HG02981 (cell line): ENCODE measurements at regions not wholly inside any gene's neighbourhood (a gene's known extent, or its start where the extent isn't known, plus 50 kb on each side); places are given as distances from the start of the nearest gene placed in this dataset.

Source experiments
- ATAC-seq: cut with Tn5 transposase; IDR thresholded peaks from one replicate; pipeline ENCODE4 v1.9.1; 2021; ENCODE audit warnings: mild to moderate bottlenecking, moderate library complexity; ENCODE audit not compliant: unreplicated experiment

GRCh38 chr2:63658176-63658968 lies 69.6 kb downstream of the MDH1 start:
- ATAC-seq, result no peak

- ATAC-seq, result no peak
These were observed 71.3 kb downstream of the MDH1 start for GRCh38 chr2:63660060-63660459.

- ATAC-seq, result no peak
These were observed 72.3 kb downstream of the MDH1 start for GRCh38 chr2:63661076-63661475.

GRCh38 chr2:63662028-63662804 lies 73.5 kb downstream of the MDH1 start:
- no peak for ATAC-seq

- no peak for ATAC-seq
These were observed 74.5 kb downstream of the MDH1 start for GRCh38 chr2:63663013-63663864.

GRCh38 chr2:63665091-63665490 lies 76.3 kb downstream of the MDH1 start:
- ATAC-seq, result no peak

- ATAC-seq, result no peak
These were observed 77.2 kb downstream of the MDH1 start for GRCh38 chr2:63665846-63666475.

- ATAC-seq, result no peak
These were observed 78.5 kb downstream of the MDH1 start for GRCh38 chr2:63667132-63667700.

- ATAC-seq, result no peak
These were observed 79.2 kb downstream of the MDH1 start for GRCh38 chr2:63668000-63668399.

- ATAC-seq, result no peak
These were observed 79.7 kb downstream of the MDH1 start for GRCh38 chr2:63668466-63668865.

GRCh38 chr2:63669596-63669995 lies 80.8 kb downstream of the MDH1 start:
- ATAC-seq, result no peak

GRCh38 chr2:63673865-63674533 lies 85.2 kb downstream of the MDH1 start:
- ATAC-seq, result no peak

- no peak for ATAC-seq
These were observed 86.3 kb downstream of the MDH1 start for GRCh38 chr2:63675026-63675425.

GRCh38 chr2:63676135-63676534 lies 87.4 kb downstream of the MDH1 start:
- ATAC-seq, result no peak

GRCh38 chr2:63678085-63678484 lies 89.3 kb downstream of the MDH1 start:
- ATAC-seq, result no peak

- ATAC-seq, result no peak
These were observed 89.8 kb downstream of the MDH1 start for GRCh38 chr2:63678551-63678950.

GRCh38 chr2:63679252-63679855 lies 90.6 kb downstream of the MDH1 start:
- ATAC-seq, result no peak

- no peak for ATAC-seq
These were observed 91.7 kb downstream of the MDH1 start for GRCh38 chr2:63680455-63680854.

GRCh38 chr2:63681896-63682295 lies 93.1 kb downstream of the MDH1 start:
- ATAC-seq, result no peak
